Lower lobe of right lung (tissue), 2 donors: ENCODE measurements at regions not wholly inside any gene's neighbourhood (a gene's known extent, or its start where the extent isn't known, plus 50 kb on each side); places are given as distances from the start of the nearest gene placed in this dataset.

Experiments used
- ATAC-seq, 2 donors: fragments of 200-7000 bp; cut with Tn5 transposase; one replicate each; pipeline ENCODE4 v1.9.1; 2020 to 2022; ENCODE audit warnings: mild to moderate bottlenecking in 2 of 2, moderate library complexity in 2 of 2
- DNase-seq: peaks from one replicate; pipeline ENCODE4 v3.0.0-alpha.2; 2020
- H3K27ac ChIP-seq: fragments of 200-600 bp; one replicate; pipeline ENCODE4 v1.8.0; 2022
- H3K27me3 ChIP-seq: fragments of 200-600 bp; one replicate; pipeline ENCODE4 v1.8.0; 2022; ENCODE audit warnings: low read depth
- H3K36me3 ChIP-seq: fragments of 200-600 bp; one replicate; pipeline ENCODE4 v1.8.0; 2022; ENCODE audit warnings: mild to moderate bottlenecking
- H3K4me1 ChIP-seq: fragments of 200-600 bp; one replicate; pipeline ENCODE4 v1.8.0; 2022
- H3K4me3 ChIP-seq: fragments of 200-600 bp; one replicate; pipeline ENCODE4 v1.8.0; 2022; ENCODE audit warnings: mild to moderate bottlenecking
- H3K9me3 ChIP-seq: fragments of 200-600 bp; one replicate; pipeline ENCODE4 v1.8.0; 2022
- intact Hi-C: fragments of 100-400 bp; cut with DNase I; formaldehyde crosslinking; loops from one replicate; pipeline ENCODE4 v1.11.0; 2022
- TF ChIP-seq, protein P1 (sequence below): fragments of 200-600 bp; IDR thresholded peaks from one replicate; pipeline ENCODE4 v1.8.0; 2022; ENCODE audit warnings: antibody characterized with exemption, mild to moderate bottlenecking
- donor health status: DM: no; HTN: yes; CAD: no; lungs with severe emphysema.

DNA sequence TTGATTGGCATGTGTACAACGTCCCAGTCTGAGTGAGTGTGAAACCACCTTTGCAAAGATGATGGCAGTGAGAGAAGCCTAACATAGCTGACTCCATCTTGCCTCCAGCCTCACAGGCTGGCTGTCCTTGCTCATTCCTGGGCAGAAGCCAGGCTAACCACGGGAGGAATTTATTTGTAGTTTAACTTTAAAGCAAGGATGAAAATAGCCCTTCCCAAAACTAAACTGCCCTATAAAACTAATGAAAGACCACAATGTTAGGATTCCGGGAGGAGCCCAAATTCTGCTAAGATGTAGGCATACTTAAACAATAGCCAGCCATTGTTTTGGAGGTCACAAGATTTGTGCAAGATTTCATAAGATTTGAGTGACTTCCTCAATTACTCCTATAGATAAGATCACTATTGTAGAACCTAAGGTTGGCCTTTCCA lies 96.6 kb upstream of the LSM14A start:
- Histone ChIP-seq H3K4me1 (no peaks in the 10 kb centered on the region), H3K36me3 (no peaks in the 10 kb centered on the region), H3K4me3 (no peak overlapping the region), H3K27ac (no peak overlapping the region), H3K9me3 (no peaks in the 10 kb centered on the region), H3K27me3 (peaks cover 7% of the 10 kb centered on the region)
- no peak for ATAC-seq
- TF ChIP-seq, protein P1, sequence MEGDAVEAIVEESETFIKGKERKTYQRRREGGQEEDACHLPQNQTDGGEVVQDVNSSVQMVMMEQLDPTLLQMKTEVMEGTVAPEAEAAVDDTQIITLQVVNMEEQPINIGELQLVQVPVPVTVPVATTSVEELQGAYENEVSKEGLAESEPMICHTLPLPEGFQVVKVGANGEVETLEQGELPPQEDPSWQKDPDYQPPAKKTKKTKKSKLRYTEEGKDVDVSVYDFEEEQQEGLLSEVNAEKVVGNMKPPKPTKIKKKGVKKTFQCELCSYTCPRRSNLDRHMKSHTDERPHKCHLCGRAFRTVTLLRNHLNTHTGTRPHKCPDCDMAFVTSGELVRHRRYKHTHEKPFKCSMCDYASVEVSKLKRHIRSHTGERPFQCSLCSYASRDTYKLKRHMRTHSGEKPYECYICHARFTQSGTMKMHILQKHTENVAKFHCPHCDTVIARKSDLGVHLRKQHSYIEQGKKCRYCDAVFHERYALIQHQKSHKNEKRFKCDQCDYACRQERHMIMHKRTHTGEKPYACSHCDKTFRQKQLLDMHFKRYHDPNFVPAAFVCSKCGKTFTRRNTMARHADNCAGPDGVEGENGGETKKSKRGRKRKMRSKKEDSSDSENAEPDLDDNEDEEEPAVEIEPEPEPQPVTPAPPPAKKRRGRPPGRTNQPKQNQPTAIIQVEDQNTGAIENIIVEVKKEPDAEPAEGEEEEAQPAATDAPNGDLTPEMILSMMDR = no peak
- intact Hi-C loops = no loop called here
- no peak for DNase-seq

DNA sequence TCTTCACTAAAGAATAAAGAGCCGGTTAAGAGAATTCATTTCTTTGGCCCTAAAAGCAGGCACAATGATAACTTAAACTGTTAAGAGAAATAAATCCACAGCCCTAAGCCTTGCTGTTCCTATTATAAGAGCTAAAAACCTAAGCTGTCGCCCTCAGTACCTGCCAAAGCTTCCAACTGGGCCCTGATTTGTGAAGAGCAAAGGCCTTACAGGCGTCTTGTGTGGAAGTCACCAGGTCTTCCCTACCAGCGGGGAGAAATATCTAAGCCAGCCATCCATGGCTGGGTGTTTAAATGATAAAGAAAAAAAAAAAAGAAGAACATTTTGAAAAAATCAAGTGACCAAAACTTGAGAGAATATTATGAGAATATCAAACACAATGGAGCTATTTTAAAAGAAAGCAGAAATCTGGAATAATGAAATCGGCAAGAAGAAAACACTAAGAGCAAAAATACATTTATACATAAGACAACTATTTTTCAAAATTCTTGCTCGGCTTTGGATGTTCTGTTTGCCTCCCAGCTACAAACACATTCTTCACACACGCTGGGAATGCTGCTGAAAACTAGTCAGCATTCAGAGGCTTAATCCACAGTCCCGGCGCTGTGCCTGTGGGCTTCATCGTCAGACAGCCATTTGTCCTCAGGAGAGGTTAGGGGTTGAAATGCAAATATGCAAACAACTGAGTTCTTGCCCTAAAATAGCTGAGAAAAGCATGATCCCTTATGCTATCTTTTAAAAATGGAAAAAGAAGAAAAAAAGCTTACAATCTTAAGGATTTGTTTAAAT lies 89.8 kb upstream of the LSM14A start:
- H3K36me3 ChIP-seq = no peaks in the 10 kb centered on the region
- no peaks in the 10 kb centered on the region for H3K4me1 ChIP-seq
- H3K27me3 ChIP-seq = peaks cover 2% of the 10 kb centered on the region
- H3K27ac ChIP-seq = peak overlapping the region; percentile 11
- ATAC-seq = no peak
- no peaks in the 10 kb centered on the region for H3K9me3 ChIP-seq
- H3K4me3 ChIP-seq = no peak overlapping the region
- intact Hi-C loops = no loop called here
- no peak for DNase-seq
- TF ChIP-seq, protein P1 = no peak

DNA sequence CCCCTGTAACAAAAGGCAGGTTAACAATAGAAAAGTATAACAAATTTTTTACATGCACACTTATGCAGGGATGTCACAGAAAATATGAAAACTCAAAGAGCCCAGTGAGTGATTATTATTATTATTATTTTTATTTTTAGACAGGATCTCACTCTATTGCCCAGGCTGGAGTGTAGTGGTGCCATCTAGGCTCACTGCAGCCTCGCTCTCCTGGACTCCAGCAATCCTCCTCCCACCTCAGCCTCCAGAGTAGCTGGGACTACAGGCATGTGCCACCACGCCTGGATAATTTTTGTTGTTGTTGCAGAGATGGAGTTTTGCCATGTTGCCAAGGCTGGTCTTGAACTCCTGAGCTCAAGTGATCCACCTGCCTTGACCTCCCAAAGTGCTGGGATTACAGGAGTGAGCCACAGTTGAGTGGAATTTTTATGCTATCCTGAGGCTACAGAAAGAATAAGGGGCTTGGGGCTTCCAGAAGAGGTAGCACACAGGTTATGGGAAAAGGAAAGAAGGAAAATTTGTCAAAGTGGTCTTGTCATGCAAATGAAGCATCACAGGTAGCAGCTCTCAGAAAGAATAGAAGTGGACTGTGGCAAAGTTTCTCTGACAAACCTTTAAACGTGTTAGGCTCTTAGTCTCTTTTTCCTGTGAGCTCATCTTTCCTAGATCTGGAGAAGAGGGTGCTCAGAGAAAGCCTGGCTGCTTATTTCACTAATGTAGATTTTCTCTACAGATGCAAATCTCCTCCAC lies 87.7 kb upstream of the LSM14A start:
- no peak for ATAC-seq
- Histone ChIP-seq H3K4me1 (no peaks in the 10 kb centered on the region), H3K36me3 (no peaks in the 10 kb centered on the region), H3K27me3 (peaks cover 2% of the 10 kb centered on the region), H3K9me3 (no peaks in the 10 kb centered on the region), H3K27ac (no peak overlapping the region), H3K4me3 (no peak overlapping the region)
- DNase-seq = no peak
- intact Hi-C loops = no loop called here
- TF ChIP-seq, protein P1 = no peak

DNA sequence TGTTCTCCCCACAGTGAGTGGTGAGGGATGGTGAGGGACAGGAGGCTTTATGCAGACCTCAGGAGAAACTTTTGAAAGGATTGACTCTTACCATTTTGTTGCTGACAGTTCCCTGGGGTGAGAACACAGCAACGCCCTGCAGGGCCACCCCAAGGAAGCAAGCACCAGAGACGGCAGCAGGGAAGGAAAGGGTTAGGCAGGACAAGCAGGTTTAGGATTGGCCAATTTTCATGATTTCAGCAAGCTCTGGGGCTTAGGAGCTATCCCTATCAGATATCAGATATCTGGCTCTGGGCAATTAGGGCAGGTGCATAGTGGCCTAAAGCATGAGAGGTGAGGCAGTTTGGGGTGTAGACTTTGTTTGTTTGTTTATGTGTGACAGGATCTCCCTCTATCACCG lies 87.0 kb upstream of the LSM14A start:
- intact Hi-C loops = no loop called here
- ATAC-seq (no peak), DNase-seq (no peak)
- TF ChIP-seq, protein P1 = no peak
- peaks cover 2% of the 10 kb centered on the region for H3K27me3 ChIP-seq
- no peaks in the 10 kb centered on the region for H3K4me1 ChIP-seq
- no peak overlapping the region for H3K4me3 ChIP-seq
- H3K36me3 ChIP-seq = no peaks in the 10 kb centered on the region
- no peaks in the 10 kb centered on the region for H3K9me3 ChIP-seq
- no peak overlapping the region for H3K27ac ChIP-seq

DNA sequence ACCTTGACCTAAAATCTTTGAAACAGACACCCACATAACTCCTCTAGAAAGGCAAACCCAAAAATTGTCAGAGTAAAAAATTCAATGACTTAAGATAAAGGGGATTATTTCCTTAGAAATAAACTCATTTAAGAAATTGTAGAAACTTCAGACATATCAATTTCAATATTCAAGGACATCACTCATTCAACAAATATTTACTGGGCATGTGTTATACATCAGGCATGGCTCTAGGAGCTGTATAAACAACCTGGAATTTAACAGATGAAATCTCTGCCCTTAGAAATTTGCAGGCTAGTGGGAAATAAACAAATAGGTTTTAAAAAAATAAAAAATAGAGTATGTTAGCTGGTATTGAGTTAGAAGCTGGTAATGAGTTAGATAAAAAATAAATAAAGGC lies 84.0 kb upstream of the LSM14A start:
- peaks cover 2% of the 10 kb centered on the region for H3K27me3 ChIP-seq
- TF ChIP-seq, protein P1 = no peak

More for the DNA sequence above, 84.0 kb upstream of the LSM14A start:
- no peak overlapping the region for H3K4me3 ChIP-seq
- intact Hi-C loops = no loop called here
- no peak for DNase-seq
- H3K27ac ChIP-seq = no peak overlapping the region
- H3K36me3 ChIP-seq = no peaks in the 10 kb centered on the region
- no peaks in the 10 kb centered on the region for H3K4me1 ChIP-seq
- no peak for ATAC-seq
- no peaks in the 10 kb centered on the region for H3K9me3 ChIP-seq
